SK-N-SH treated with all-trans-retinoic acid at 6 μM for 48 hours (cell line): ENCODE measurements at regions not wholly inside any gene's neighbourhood (a gene's known extent, or its start where the extent isn't known, plus 50 kb on each side); places are given as distances from the start of the nearest gene placed in this dataset.

Source experiments
- ATAC-seq: fragments of 200-7000 bp; cut with Tn5 transposase; 3 replicates; pipeline ENCODE4 v1.9.1; 2020; ENCODE audit warnings: mild to moderate bottlenecking, moderate library complexity
- ARNTL ChIP-seq: fragments of 450-650 bp; formaldehyde crosslinking; IDR thresholded peaks from 2 replicates; pipeline ENCODE4 v1.5.0; 2020; ENCODE audit warnings: low read depth, mild to moderate bottlenecking, moderate library complexity, borderline replicate concordance
- BACH2 ChIP-seq: fragments of 250-450 bp; sonication (Bioruptor Pico); IDR thresholded peaks from 2 replicates; pipeline ENCODE4 v1.9.0; 2021; ENCODE audit warnings: mild to moderate bottlenecking, borderline replicate concordance
- CSDC2 ChIP-seq: fragments of 250-450 bp; sonication (Bioruptor Pico); IDR thresholded peaks from 2 replicates; pipeline ENCODE4 v1.5.0; 2020; ENCODE audit warnings: mild to moderate bottlenecking, moderate library complexity
- GLIS3 ChIP-seq: fragments of 250-450 bp; sonication (Bioruptor Pico); IDR thresholded peaks from 2 replicates; pipeline ENCODE4 v1.5.0; 2020; ENCODE audit warnings: mild to moderate bottlenecking, moderate library complexity
- ISL1 ChIP-seq: fragments of 250-450 bp; sonication (Bioruptor Pico); IDR thresholded peaks from 2 replicates; pipeline ENCODE4 v2.1.2; 2022; ENCODE audit warnings: mild to moderate bottlenecking, moderate library complexity
- OSR1 ChIP-seq: fragments of 250-450 bp; sonication (Bioruptor Pico); IDR thresholded peaks from 2 replicates; pipeline ENCODE4 v1.8.0; 2022; ENCODE audit warnings: moderate library complexity, mild to moderate bottlenecking, inconsistent platforms
- PPARA ChIP-seq: fragments of 250-450 bp; sonication (Bioruptor Pico); IDR thresholded peaks from 2 replicates; pipeline ENCODE4 v1.5.0; 2020; ENCODE audit warnings: mild to moderate bottlenecking, borderline replicate concordance
- RARB ChIP-seq: fragments of 250-450 bp; sonication (Bioruptor Pico); IDR thresholded peaks from 2 replicates; pipeline ENCODE4 v1.8.0; 2021; ENCODE audit warnings: mild to moderate bottlenecking, moderate library complexity
- SNAI2 ChIP-seq: fragments of 250-450 bp; sonication (Bioruptor Pico); IDR thresholded peaks from 2 replicates; pipeline ENCODE4 v1.5.0; 2020; ENCODE audit warnings: mild to moderate bottlenecking, moderate library complexity
- TOX ChIP-seq: fragments of 250-450 bp; sonication (Bioruptor Pico); IDR thresholded peaks from 2 replicates; pipeline ENCODE4 v1.8.0; 2021; ENCODE audit warnings: mild to moderate bottlenecking, moderate library complexity, borderline replicate concordance
- ZC3H10 ChIP-seq: fragments of 250-450 bp; sonication (Bioruptor Pico); IDR thresholded peaks from 2 replicates; pipeline ENCODE4 v1.5.1; 2021; ENCODE audit warnings: mild to moderate bottlenecking, moderate library complexity
- ZFP3 ChIP-seq: fragments of 250-450 bp; sonication (Bioruptor Pico); IDR thresholded peaks from 2 replicates; pipeline ENCODE4 v1.5.0; 2020; ENCODE audit warnings: mild to moderate bottlenecking, moderate library complexity
- ZFP30 ChIP-seq: fragments of 450-650 bp; formaldehyde crosslinking; IDR thresholded peaks from 2 replicates; pipeline ENCODE4 v1.5.0; 2022; ENCODE audit warnings: mild to moderate bottlenecking, moderate library complexity
- ZNF565 ChIP-seq: fragments of 450-650 bp; formaldehyde crosslinking; conservative IDR thresholded peaks from 2 replicates; pipeline ENCODE4 v1.5.0; 2020; ENCODE audit warnings: low read depth, mild to moderate bottlenecking, moderate library complexity
- ZNF70 ChIP-seq: fragments of 450-650 bp; formaldehyde crosslinking; IDR thresholded peaks from 2 replicates; pipeline ENCODE4 v1.5.0; 2020; ENCODE audit warnings: mild to moderate bottlenecking, moderate library complexity
- ZNF8 ChIP-seq: fragments of 450-650 bp; formaldehyde crosslinking; IDR thresholded peaks from 2 replicates; pipeline ENCODE4 v1.5.0; 2020; ENCODE audit warnings: mild to moderate bottlenecking, moderate library complexity
- TF ChIP-seq, protein P1 (sequence below): fragments of 250-450 bp; sonication (Bioruptor Pico); IDR thresholded peaks from 2 replicates; pipeline ENCODE4 v1.8.0; 2020; ENCODE audit warnings: mild to moderate bottlenecking, moderate library complexity, borderline replicate concordance
- TF ChIP-seq, protein P2 (sequence below): fragments of 250-450 bp; sonication (Bioruptor Pico); IDR thresholded peaks from 2 replicates; pipeline ENCODE4 v1.5.1; 2021; ENCODE audit warnings: mild to moderate bottlenecking, moderate library complexity
- TF ChIP-seq, protein P3 (sequence below): fragments of 250-450 bp; sonication (Bioruptor Pico); IDR thresholded peaks from 2 replicates; pipeline ENCODE4 v1.5.1; 2020; ENCODE audit warnings: low read depth, mild to moderate bottlenecking, moderate library complexity
- TF ChIP-seq, protein P4 (sequence below): fragments of 250-450 bp; sonication (Bioruptor Pico); IDR thresholded peaks from 2 replicates; pipeline ENCODE4 v1.8.0; 2021; ENCODE audit warnings: low read depth, mild to moderate bottlenecking, moderate library complexity, borderline replicate concordance
- TF ChIP-seq, protein P5 (sequence below): fragments of 250-450 bp; sonication (Bioruptor Pico); IDR thresholded peaks from 2 replicates; pipeline ENCODE4 v1.5.0; 2020; ENCODE audit warnings: mild to moderate bottlenecking, moderate library complexity

DNA sequence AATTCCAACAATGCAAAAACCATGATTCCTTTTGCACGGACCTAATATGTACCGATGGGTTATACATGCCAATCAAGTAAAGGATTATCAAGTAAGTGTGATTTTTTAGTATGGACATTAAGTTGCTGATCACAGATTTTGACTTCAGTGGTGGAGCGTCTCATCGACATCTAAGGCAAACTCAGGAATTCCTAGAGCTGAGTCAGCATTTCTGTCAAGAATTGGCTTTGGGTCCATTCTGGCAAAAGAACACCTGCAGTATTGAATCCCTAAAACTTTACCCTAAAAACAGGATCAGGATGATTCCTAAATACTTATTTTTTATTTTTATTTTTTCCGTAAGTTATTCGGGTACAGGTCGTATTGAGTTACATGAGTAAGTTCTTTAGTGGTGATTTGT is 83.6 kb downstream of the HPGD start:
- TF ChIP-seq ZC3H10 (CRISPR knock-in tag) (no peak), ZFP3 (no peak), GLIS3 (no peak), ARNTL (CRISPR knock-in tag) (no peak), RARB (CRISPR knock-in tag) (no peak), PPARA (CRISPR knock-in tag) (no peak), ZNF8 (CRISPR knock-in tag) (no peak), ZFP30 (CRISPR knock-in tag) (no peak)
- TF ChIP-seq, protein P1, sequence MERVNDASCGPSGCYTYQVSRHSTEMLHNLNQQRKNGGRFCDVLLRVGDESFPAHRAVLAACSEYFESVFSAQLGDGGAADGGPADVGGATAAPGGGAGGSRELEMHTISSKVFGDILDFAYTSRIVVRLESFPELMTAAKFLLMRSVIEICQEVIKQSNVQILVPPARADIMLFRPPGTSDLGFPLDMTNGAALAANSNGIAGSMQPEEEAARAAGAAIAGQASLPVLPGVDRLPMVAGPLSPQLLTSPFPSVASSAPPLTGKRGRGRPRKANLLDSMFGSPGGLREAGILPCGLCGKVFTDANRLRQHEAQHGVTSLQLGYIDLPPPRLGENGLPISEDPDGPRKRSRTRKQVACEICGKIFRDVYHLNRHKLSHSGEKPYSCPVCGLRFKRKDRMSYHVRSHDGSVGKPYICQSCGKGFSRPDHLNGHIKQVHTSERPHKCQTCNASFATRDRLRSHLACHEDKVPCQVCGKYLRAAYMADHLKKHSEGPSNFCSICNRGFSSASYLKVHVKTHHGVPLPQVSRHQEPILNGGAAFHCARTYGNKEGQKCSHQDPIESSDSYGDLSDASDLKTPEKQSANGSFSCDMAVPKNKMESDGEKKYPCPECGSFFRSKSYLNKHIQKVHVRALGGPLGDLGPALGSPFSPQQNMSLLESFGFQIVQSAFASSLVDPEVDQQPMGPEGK (CRISPR knock-in tag): no peak
- TF ChIP-seq, protein P2, sequence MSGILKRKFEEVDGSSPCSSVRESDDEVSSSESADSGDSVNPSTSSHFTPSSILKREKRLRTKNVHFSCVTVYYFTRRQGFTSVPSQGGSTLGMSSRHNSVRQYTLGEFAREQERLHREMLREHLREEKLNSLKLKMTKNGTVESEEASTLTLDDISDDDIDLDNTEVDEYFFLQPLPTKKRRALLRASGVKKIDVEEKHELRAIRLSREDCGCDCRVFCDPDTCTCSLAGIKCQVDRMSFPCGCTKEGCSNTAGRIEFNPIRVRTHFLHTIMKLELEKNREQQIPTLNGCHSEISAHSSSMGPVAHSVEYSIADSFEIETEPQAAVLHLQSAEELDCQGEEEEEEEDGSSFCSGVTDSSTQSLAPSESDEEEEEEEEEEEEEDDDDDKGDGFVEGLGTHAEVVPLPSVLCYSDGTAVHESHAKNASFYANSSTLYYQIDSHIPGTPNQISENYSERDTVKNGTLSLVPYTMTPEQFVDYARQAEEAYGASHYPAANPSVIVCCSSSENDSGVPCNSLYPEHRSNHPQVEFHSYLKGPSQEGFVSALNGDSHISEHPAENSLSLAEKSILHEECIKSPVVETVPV (CRISPR knock-in tag): no peak
- TF ChIP-seq, all 23 proteins: peak for 0
- no peak for ATAC-seq

DNA sequence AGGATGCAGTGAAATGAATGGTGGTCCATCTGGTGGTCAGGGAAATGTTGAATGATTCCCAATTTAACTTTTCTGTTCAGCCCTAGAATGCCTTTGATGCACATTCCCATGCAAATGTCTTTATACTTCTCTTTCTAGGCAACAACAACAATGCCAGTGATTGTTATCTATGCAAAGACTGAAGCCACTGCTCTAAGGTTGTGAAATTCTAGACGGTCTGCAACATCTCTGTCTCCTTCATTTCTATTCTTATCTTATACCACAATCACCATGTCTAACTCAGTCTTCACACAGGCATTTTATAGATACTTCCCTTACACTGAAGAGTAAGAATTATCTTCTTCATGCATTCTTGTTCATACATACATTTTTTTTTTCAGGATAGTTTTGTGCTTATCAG is 84.5 kb downstream of the HPGD start:
- TF ChIP-seq, protein P3, sequence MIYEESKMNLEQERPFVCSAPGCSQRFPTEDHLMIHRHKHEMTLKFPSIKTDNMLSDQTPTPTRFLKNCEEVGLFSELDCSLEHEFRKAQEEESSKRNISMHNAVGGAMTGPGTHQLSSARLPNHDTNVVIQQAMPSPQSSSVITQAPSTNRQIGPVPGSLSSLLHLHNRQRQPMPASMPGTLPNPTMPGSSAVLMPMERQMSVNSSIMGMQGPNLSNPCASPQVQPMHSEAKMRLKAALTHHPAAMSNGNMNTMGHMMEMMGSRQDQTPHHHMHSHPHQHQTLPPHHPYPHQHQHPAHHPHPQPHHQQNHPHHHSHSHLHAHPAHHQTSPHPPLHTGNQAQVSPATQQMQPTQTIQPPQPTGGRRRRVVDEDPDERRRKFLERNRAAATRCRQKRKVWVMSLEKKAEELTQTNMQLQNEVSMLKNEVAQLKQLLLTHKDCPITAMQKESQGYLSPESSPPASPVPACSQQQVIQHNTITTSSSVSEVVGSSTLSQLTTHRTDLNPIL (CRISPR knock-in tag): no peak
- no peak for TF ChIP-seq TOX (CRISPR knock-in tag)
- TF ChIP-seq CSDC2 (CRISPR knock-in tag): no peak
- TF ChIP-seq ZNF8 (CRISPR knock-in tag): no peak
- TF ChIP-seq GLIS3: no peak
- no peak for TF ChIP-seq ZFP30 (CRISPR knock-in tag)
- TF ChIP-seq, protein P4, sequence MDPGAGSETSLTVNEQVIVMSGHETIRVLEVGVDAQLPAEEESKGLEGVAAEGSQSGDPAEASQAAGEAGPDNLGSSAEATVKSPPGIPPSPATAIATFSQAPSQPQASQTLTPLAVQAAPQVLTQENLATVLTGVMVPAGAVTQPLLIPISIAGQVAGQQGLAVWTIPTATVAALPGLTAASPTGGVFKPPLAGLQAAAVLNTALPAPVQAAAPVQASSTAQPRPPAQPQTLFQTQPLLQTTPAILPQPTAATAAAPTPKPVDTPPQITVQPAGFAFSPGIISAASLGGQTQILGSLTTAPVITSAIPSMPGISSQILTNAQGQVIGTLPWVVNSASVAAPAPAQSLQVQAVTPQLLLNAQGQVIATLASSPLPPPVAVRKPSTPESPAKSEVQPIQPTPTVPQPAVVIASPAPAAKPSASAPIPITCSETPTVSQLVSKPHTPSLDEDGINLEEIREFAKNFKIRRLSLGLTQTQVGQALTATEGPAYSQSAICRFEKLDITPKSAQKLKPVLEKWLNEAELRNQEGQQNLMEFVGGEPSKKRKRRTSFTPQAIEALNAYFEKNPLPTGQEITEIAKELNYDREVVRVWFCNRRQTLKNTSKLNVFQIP (CRISPR knock-in tag): no peak
- TF ChIP-seq, protein P2 (CRISPR knock-in tag): no peak
- TF ChIP-seq ZNF565 (CRISPR knock-in tag): no peak
- TF ChIP-seq, protein P5, sequence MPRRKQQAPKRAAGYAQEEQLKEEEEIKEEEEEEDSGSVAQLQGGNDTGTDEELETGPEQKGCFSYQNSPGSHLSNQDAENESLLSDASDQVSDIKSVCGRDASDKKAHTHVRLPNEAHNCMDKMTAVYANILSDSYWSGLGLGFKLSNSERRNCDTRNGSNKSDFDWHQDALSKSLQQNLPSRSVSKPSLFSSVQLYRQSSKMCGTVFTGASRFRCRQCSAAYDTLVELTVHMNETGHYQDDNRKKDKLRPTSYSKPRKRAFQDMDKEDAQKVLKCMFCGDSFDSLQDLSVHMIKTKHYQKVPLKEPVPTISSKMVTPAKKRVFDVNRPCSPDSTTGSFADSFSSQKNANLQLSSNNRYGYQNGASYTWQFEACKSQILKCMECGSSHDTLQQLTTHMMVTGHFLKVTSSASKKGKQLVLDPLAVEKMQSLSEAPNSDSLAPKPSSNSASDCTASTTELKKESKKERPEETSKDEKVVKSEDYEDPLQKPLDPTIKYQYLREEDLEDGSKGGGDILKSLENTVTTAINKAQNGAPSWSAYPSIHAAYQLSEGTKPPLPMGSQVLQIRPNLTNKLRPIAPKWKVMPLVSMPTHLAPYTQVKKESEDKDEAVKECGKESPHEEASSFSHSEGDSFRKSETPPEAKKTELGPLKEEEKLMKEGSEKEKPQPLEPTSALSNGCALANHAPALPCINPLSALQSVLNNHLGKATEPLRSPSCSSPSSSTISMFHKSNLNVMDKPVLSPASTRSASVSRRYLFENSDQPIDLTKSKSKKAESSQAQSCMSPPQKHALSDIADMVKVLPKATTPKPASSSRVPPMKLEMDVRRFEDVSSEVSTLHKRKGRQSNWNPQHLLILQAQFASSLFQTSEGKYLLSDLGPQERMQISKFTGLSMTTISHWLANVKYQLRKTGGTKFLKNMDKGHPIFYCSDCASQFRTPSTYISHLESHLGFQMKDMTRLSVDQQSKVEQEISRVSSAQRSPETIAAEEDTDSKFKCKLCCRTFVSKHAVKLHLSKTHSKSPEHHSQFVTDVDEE (CRISPR knock-in tag): no peak
- no peak for TF ChIP-seq SNAI2 (CRISPR knock-in tag)
- TF ChIP-seq ARNTL (CRISPR knock-in tag): no peak
- no peak for TF ChIP-seq OSR1 (CRISPR knock-in tag)
- TF ChIP-seq ISL1 (CRISPR knock-in tag): no peak
- no peak for TF ChIP-seq BACH2 (CRISPR knock-in tag)
- TF ChIP-seq, protein P1 (CRISPR knock-in tag): no peak
- no peak for TF ChIP-seq PPARA (CRISPR knock-in tag)
- TF ChIP-seq ZC3H10 (CRISPR knock-in tag): no peak
- TF ChIP-seq ZNF70 (CRISPR knock-in tag): no peak
- TF ChIP-seq, all 23 proteins: peak for 0
- ATAC-seq: no peak
